Stimulated activated CD8-positive, alpha-beta memory T cell treated with anti-CD3 and anti-CD28 coated beads, Interleukin-4, amount 100 ng/mL, for 1 hour (primary cell): ENCODE measurements at regions not wholly inside any gene's neighbourhood (a gene's known extent, or its start where the extent isn't known, plus 50 kb on each side); places are given as distances from the start of the nearest gene placed in this dataset.

Experiments used
- DNase-seq, 2 donors: peaks; one replicate each; pipeline ENCODE4 v3.0.0-alpha.2; 2020; ENCODE audit warnings: low read depth in 2 of 2, low spot score in 1 of 2

- no peak for DNase-seq
Observed at GRCh38 chr15:62757535-62757934, 285.0 kb upstream of the TPM1 start.

GRCh38 chr15:62758126-62758951 lies 284.2 kb upstream of the TPM1 start:
- DNase-seq = no peak

GRCh38 chr15:62758952-62759349 lies 283.6 kb upstream of the TPM1 start:
- no peak for DNase-seq

GRCh38 chr15:62760538-62760937 lies 282.0 kb upstream of the TPM1 start:
- no peak for DNase-seq

GRCh38 chr15:62765916-62766315 lies 276.6 kb upstream of the TPM1 start:
- DNase-seq = no peak

GRCh38 chr15:62766599-62766998 lies 275.9 kb upstream of the TPM1 start:
- no peak for DNase-seq

- no peak for DNase-seq
Observed at GRCh38 chr15:62769604-62770003, 272.9 kb upstream of the TPM1 start.

GRCh38 chr15:62770111-62770660 lies 272.4 kb upstream of the TPM1 start:
- DNase-seq = no peak

GRCh38 chr15:62770752-62771151 lies 271.8 kb upstream of the TPM1 start:
- no peak for DNase-seq

- no peak for DNase-seq
Observed at GRCh38 chr15:62771234-62771633, 271.3 kb upstream of the TPM1 start.

GRCh38 chr15:62773369-62774165 lies 269.0 kb upstream of the TPM1 start:
- no peak for DNase-seq

- DNase-seq = no peak
Observed at GRCh38 chr15:62775932-62776331, 266.6 kb upstream of the TPM1 start.

- no peak for DNase-seq
Observed at GRCh38 chr15:62777671-62778070, 264.9 kb upstream of the TPM1 start.

GRCh38 chr15:62779036-62779770 lies 263.3 kb upstream of the TPM1 start:
- no peak for DNase-seq

- DNase-seq = no peak
Observed at GRCh38 chr15:62779899-62780298, 262.6 kb upstream of the TPM1 start.

- no peak for DNase-seq
Observed at GRCh38 chr15:62781081-62781497, 261.5 kb upstream of the TPM1 start.

GRCh38 chr15:62782071-62782841 lies 260.3 kb upstream of the TPM1 start:
- no peak for DNase-seq

GRCh38 chr15:62782896-62783295 lies 259.7 kb upstream of the TPM1 start:
- no peak for DNase-seq

GRCh38 chr15:62783303-62783957 lies 259.1 kb upstream of the TPM1 start:
- no peak for DNase-seq
